GM21447 (cell line): ENCODE measurements at regions not wholly inside any gene's neighbourhood (a gene's known extent, or its start where the extent isn't known, plus 50 kb on each side); places are given as distances from the start of the nearest gene placed in this dataset.
"Not testable (repeated sequence)": the region's sequence is repeated elsewhere in the genome, so short reads cannot be mapped to it uniquely, and the experiment has no call there.

ENCODE experiments used
- ATAC-seq: cut with Tn5 transposase; IDR thresholded peaks from one replicate; pipeline ENCODE4 v1.9.1; 2021; ENCODE audit not compliant: unreplicated experiment

DNA sequence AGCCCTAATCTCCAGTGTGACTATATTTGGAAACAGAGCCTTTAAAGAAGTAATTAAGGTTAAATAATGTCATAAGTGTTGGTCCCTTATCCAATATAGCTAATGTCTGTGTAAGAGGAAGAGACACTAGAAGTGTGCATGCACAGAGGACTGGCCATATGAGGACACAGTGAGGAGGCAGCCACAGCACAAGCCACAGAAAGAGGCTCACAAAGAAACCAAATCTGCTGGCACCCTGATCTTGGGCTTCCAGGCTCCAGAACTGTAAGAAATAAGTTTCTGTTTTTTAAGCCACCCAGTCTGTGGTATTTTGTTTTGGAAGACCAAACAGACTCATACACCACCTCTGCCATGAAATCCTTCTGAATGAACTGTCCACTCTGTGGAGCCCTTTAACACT, 186.4 kb upstream of the SLC39A10 start:
- peak; percentile 30 for ATAC-seq

DNA sequence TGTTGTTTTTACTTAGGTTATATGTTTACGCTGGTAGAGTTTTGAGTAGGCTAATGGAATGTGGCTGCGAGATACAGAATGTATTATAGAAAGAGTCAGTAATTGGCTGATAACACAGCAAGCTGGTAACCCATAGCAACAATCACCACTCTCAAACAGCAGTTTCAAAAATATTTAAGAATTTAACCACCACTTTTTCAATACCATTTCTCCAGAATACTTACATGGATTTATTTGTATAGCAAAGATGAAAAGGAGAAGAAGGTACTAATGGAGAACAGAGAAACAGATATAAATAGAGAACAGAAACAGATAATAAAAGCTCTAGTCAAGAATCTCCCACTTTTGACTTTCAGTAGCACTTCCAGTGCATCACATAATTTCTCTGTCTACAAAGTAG, 188.3 kb upstream of the SLC39A10 start:
- ATAC-seq = peak; percentile 79

GRCh38 chr2:195466427-195466826, 190.6 kb upstream of the SLC39A10 start:
- no peak for ATAC-seq

DNA sequence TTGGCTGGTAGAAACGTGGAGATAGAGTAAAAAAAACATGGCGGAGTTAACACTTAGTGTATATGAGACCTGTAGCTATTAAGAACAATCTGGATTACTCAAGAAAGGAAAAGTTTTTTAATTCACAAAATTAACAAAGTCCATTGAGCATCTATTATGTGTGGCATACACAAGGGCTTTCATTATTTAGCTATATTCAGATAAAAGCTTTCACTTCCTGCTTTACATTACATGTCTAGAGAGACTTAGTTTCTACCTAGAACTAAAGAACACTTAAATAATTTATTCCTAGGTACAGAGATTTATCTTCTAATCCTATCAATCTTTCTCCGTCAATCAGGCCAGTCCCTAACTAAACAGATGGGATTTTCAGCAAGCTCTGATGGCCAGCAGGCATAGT, 196.0 kb upstream of the SLC39A10 start:
- no peak for ATAC-seq

- no peak for ATAC-seq
Measured at GRCh38 chr2:195458936-195459335, 198.1 kb upstream of the SLC39A10 start.

DNA sequence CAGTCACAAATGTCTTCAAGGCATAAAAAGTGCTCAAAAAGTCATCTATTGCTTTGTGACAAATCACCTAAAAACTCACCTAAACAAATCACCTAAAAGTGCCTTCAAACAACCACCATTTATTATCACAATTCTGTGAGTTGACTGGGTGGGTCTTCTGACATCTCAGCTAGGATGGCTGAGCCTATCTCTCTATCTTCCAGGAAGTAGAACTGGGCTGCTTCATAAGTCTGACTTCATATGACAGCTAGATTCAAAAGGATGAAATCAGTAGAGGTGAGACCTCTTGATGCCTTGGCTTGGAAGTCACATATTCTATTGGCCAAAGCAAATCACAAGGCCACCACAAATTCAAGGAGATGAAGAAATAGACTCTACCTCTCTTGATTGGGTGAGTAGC, 199.2 kb upstream of the SLC39A10 start:
- no peak for ATAC-seq

GRCh38 chr2:195456771-195457170, 200.3 kb upstream of the SLC39A10 start:
- ATAC-seq = no peak

GRCh38 chr2:195451160-195451559, 205.9 kb upstream of the SLC39A10 start:
- no peak for ATAC-seq

DNA sequence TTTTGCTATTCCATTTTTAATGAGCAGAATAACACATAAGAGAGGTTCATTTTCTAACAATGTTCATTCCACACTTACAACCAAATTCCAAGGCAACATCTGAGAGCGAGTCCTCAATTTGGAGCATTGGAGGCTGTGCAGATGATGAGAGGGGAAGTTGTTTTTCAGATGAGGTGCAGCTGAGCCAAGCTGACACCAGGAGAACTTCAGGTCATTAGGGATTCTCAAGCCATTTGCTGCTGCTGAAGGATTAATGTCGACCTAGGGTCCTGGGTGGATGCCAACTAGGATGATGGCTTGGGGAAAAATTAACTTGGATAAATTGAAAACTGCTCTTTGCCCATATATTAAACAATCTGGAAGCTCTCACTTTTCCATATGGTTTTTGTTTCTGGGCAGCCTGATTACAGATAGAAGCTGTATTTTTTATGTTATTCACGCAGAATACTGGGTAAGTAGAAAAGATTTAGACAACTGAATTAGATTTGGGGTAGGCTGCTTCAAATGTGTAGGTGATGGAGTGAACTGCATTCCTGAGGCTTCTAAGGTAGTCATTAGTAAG, 206.4 kb upstream of the SLC39A10 start:
- no peak for ATAC-seq

GRCh38 chr2:195447323-195447975, 209.6 kb upstream of the SLC39A10 start:
- ATAC-seq = no peak

GRCh38 chr2:195445639-195446038, 211.4 kb upstream of the SLC39A10 start:
- ATAC-seq = no peak

DNA sequence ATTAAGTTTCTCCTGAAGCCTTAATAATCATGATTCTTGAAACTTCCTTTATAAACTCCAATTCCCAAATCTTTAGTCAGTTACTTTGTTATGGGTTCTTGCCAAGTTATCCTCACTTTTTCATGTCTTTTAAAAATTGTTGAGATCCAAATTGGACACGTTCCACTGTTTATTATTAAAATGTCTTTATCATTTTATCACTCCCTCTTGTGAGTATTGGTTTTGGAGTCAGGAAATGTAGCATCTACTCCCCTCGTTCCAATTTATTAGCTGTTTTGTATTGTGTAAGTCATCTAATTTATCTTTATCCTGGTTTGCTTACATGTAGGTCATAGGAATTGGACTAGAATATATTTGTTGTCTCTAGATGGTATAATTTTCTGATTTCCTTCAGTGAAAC, 213.1 kb upstream of the SLC39A10 start:
- no peak for ATAC-seq

DNA sequence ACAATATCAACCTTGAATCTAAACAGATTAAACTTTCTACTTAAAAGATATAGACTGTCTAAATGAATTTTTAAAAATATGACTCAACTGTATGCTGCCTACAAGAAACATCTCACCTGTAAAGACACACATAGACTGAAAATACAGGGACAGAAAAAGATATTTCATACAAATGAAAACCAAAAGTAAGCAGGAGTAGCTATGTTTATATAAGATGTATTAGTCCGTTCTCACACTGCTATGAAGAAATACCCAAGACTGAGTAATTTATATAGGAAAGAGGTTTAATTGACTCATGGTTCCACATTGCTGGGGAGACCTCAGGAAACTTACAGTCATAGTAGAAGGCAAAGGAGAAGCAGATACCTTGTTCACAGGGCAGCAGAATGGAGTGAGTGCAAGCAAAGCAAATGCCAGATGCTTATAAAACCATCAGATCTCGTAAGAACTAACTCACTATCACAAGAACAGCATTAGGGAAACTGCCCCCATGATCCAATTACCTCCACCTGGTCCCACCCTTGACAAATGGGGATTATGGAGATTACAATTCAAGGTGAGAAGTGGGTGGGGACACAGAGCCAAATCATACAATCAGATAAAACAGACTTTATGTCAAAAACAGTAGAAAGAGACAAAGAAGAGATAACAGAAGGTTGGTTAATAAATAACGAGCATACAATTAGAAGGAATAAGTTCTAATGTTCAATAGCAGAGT, 214.4 kb upstream of the SLC39A10 start:
- ATAC-seq = no peak

DNA sequence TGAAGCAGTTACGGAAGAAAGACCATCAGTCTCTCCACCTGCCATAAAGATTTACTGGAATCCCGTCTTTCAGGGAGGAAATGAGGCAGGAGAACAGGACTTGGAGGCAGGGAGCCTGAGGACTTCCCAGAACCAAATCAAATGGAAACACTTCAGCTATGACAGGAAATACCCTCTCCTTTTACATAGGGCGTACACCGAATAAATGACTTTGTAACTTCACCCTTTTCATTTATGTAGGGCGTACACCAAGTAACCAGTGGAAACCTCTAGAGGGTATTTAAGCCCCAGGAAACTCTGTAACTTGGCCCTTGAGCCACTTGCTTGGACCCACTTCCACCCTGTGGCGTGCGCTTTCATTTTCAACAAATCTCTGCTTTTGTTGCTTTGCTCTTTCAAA, 218.3 kb upstream of the SLC39A10 start:
- no peak for ATAC-seq

- no peak for ATAC-seq
Measured at GRCh38 chr2:195437521-195437920, 219.5 kb upstream of the SLC39A10 start.

DNA sequence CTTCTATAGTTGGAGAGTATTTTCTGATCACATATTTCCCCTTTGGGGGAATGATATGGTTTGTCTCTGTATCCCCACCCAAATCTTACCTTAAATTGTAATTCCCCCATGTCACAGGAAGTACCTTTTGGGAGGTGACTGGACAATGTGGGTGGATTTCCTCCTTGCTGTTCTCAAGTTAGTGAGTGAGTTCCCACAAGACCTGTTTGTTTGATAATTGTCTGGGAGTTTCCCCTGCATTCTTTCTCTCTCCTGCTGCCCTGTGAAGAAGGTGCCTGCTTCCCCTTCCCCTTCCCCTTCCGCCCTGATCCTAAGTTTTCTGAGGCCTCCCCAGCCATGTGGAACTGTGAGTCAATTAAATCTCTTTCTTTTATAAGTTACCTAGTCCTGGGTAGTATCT, 222.7 kb upstream of the SLC39A10 start:
- no peak for ATAC-seq

DNA sequence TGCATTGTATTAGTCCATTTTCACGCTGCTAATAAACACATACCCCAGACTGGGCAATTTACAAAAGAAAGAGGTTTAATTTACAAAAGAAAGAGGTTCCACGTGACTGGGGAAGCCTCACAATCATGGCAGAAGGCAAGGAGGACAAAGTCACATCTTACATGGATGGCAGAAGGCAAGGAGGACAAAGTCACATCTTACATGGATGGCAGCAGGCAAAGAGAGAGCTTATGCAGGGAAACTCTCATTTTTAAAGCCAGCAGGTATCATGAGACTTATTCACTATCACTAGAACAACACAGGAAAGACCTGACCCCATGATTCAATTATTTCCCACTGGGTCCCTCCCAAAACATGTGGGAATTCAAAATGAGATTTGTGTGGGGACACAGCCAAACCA, 223.3 kb upstream of the SLC39A10 start:
- ATAC-seq = not testable (repeated sequence)

DNA sequence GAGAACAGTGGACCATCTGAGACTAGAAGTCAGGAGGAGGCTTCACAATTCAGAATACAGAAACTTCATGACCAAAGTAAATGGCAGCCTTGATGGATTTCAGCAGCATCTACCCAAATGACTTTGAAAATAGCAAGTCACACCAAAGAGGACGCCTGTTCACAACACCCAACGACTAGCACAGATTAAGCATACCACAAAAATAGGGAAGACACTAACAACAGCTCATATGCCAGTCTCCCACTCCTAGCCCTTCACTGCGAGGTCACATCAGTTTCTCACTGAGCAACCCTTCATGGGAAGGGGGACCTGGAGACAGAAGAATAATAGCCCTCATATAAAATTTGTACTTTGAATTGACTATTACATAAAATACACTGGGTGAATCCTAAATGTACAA, 228.4 kb upstream of the SLC39A10 start:
- no peak for ATAC-seq

GRCh38 chr2:195425328-195425727, 231.7 kb upstream of the SLC39A10 start:
- ATAC-seq = no peak

- ATAC-seq = no peak
Measured at GRCh38 chr2:195419033-195419432, 238.0 kb upstream of the SLC39A10 start.

DNA sequence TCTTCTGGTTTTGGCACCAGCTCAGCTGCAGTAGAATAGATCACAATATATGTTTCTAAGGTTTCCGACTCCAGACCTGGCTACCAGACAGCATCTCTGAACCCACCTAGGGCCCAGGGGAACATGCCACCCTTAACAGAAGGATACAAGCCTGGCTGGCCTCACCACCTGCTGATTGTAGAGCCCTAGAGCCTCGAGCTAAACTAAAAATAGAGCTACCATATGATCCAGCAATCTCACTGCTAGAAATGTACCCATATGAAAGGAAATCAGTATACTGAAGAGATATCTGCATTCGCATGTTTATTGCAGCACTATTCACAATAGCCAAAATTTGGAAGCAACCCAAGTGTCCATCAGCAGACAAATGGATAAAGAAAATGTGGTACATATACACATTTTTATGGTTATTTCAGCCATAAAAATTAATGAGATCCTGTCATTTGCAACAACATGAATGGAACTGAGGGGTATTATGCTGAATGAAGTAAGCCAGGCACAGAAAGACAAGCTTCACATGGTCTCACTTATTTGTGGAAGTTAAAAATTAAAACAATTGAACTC, 242.4 kb upstream of the SLC39A10 start:
- no peak for ATAC-seq

DNA sequence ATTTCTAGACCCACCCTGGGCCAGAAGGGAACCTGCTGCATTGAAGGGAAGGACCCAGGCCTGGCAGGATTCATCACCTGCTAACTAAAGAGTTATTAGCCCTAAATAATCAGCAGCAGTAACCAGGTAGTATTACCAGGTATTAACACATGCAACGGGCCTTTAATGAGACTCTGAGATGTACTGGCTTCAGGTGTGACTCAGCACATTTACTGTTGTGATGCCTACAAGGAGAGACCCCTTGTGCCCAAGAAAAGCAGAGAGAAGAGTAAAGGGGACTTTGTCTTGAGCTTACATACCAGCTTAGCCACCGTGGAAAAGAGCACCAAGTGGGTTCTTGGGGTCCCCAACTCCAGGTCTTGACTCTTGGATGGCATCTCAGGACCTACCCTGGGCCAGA, 243.1 kb upstream of the SLC39A10 start:
- ATAC-seq = no peak
